Progenitor cell of endocrine pancreas (in vitro differentiated cells): ENCODE measurements at regions not wholly inside any gene's neighbourhood (a gene's known extent, or its start where the extent isn't known, plus 50 kb on each side); places are given as distances from the start of the nearest gene placed in this dataset.
"Not testable (repeated sequence)": the region's sequence is repeated elsewhere in the genome, so short reads cannot be mapped to it uniquely, and the experiment has no call there.

Experiments used
- DNase-seq: peaks from one replicate; pipeline ENCODE4 v3.0.0; 2021; ENCODE audit warnings: low spot score; ENCODE audit not compliant: unreplicated experiment
- H3K27ac Mint-ChIP-seq: 2 replicates; pipeline ENCODE4 v1.8.0; 2021; ENCODE audit warnings: mild to moderate bottlenecking, moderate library complexity, mixed read lengths
- H3K27me3 Mint-ChIP-seq: 2 replicates; pipeline ENCODE4 v1.8.0; 2021; ENCODE audit warnings: mixed read lengths
- H3K36me3 Mint-ChIP-seq: 2 replicates; pipeline ENCODE4 v1.8.0; 2022; ENCODE audit warnings: mixed read lengths; ENCODE audit not compliant: insufficient read depth
- H3K4me1 Mint-ChIP-seq: 2 replicates; pipeline ENCODE4 v1.8.0; 2021; ENCODE audit warnings: low read depth, mixed read lengths
- H3K4me3 Mint-ChIP-seq: 2 replicates; pipeline ENCODE4 v1.8.0; 2021; ENCODE audit warnings: low read depth, mild to moderate bottlenecking, moderate library complexity, mixed read lengths
- H3K9me3 Mint-ChIP-seq: 2 replicates; pipeline ENCODE4 v1.8.0; 2021; ENCODE audit warnings: low read depth, mixed read lengths
- CTCF ChIP-seq: fragments of 200-600 bp; sonication (generic); IDR thresholded peaks from one replicate; pipeline ENCODE4 v1.5.0; 2021; ENCODE audit warnings: antibody characterized with exemption, mild to moderate bottlenecking; ENCODE audit not compliant: unreplicated experiment

GRCh38 chr5:88063813-88064212, 204.8 kb downstream of the TMEM161B start:
- no peak overlapping the region for H3K27ac Mint-ChIP-seq
- H3K36me3 Mint-ChIP-seq, result no peaks in the 10 kb centered on the region
- no peak overlapping the region for H3K4me3 Mint-ChIP-seq
- peaks cover 8% of the 10 kb centered on the region for H3K4me1 Mint-ChIP-seq
- no peaks in the 10 kb centered on the region for H3K27me3 Mint-ChIP-seq
- no peak for DNase-seq
- TF ChIP-seq CTCF, result no peak
- H3K9me3 Mint-ChIP-seq, result no peaks in the 10 kb centered on the region

GRCh38 chr5:88060194-88060593, 208.5 kb downstream of the TMEM161B start:
- Mint-ChIP-seq H3K9me3 (no peaks in the 10 kb centered on the region), H3K27me3 (no peaks in the 10 kb centered on the region), H3K27ac (no peak overlapping the region), H3K36me3 (no peaks in the 10 kb centered on the region), H3K4me3 (no peak overlapping the region), H3K4me1 (peaks cover 8% of the 10 kb centered on the region)
- DNase-seq, result no peak
- no peak for TF ChIP-seq CTCF

GRCh38 chr5:88058625-88059024, 210.0 kb downstream of the TMEM161B start:
- no peaks in the 10 kb centered on the region for H3K4me1 Mint-ChIP-seq
- no peaks in the 10 kb centered on the region for H3K27me3 Mint-ChIP-seq
- no peak for DNase-seq
- no peak overlapping the region for H3K4me3 Mint-ChIP-seq
- no peak overlapping the region for H3K27ac Mint-ChIP-seq
- TF ChIP-seq CTCF, result no peak
- H3K36me3 Mint-ChIP-seq, result no peaks in the 10 kb centered on the region
- no peaks in the 10 kb centered on the region for H3K9me3 Mint-ChIP-seq

- Mint-ChIP-seq H3K4me3 (peak overlapping the region; percentile 66), H3K27ac (peak overlapping the region; percentile 73)
- DNase-seq, H3K27me3 Mint-ChIP-seq, H3K4me1 Mint-ChIP-seq, H3K36me3 Mint-ChIP-seq, H3K9me3 Mint-ChIP-seq: not testable (repeated sequence)
These were observed 216.2 kb downstream of the TMEM161B start for GRCh38 chr5:88052468-88052867.

DNA sequence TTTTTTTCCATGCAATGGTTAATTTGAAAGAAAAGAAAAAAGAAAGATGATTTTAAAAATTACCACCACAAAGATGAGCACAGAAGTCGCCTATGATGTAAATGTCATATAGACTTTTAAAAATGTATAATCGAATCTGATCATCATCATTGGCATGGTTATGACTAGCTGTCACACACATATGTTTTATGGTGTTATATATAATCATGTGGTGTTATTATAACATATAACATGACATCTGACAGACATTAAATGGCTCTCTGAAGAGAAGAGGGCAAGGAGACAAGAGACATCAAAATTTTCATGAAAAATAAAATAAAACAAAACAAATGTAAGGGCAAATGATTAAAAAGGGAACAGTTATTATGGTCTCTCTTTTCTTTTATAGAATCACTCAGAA, 217.5 kb downstream of the TMEM161B start:
- H3K9me3 Mint-ChIP-seq, result peaks cover 4% of the 10 kb centered on the region
- H3K4me3 Mint-ChIP-seq, result no peak overlapping the region
- DNase-seq, result no peak
- H3K4me1 Mint-ChIP-seq, result no peaks in the 10 kb centered on the region
- TF ChIP-seq CTCF, result no peak
- H3K27me3 Mint-ChIP-seq, result no peaks in the 10 kb centered on the region
- no peak overlapping the region for H3K27ac Mint-ChIP-seq
- H3K36me3 Mint-ChIP-seq, result no peaks in the 10 kb centered on the region

DNA sequence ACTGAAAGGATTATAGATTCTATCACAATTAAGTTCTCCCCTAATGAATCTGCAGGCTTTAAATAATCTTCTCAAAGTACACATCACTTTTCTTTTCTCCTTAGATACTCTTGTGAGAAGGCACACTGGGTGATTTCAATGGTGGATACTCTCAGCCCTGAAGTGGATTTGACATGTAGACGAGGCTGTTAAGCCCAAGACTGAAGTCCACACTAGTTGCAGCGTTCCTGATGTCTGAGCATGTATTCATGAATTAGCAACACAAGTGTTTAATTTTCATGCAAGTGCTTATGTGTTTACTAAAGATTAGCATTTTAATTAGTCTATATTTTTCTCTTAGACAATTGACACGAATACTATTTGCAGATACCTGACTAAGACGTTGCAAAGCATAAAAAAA, 218.9 kb downstream of the TMEM161B start:
- Mint-ChIP-seq H3K4me1 (no peaks in the 10 kb centered on the region), H3K27ac (no peak overlapping the region), H3K4me3 (no peak overlapping the region), H3K9me3 (peaks cover 4% of the 10 kb centered on the region), H3K36me3 (no peaks in the 10 kb centered on the region), H3K27me3 (no peaks in the 10 kb centered on the region)
- DNase-seq, result no peak
- TF ChIP-seq CTCF, result no peak
